GM23338 (cell line): ENCODE measurements at regions not wholly inside any gene's neighbourhood (a gene's known extent, or its start where the extent isn't known, plus 50 kb on each side); places are given as distances from the start of the nearest gene placed in this dataset.

ENCODE experiments used
- ATAC-seq: fragments of 200-7000 bp; cut with Tn5 transposase; 3 replicates; pipeline ENCODE4 v1.9.1; 2020
- DNase-seq: peaks from one replicate; pipeline ENCODE4 v3.0.0-alpha.2; 2015; ENCODE audit warnings: low spot score
- H2AFZ ChIP-seq: fragments of 200-600 bp; sonication (generic); 2 replicates; pipeline ENCODE4 v1.8.0; 2016; ENCODE audit warnings: antibody characterized with exemption, mild to moderate bottlenecking, moderate library complexity
- H3F3A ChIP-seq: fragments of 200-600 bp; sonication (generic); replicated peaks from 2 replicates; pipeline ENCODE4 v1.8.0; 2017; ENCODE audit warnings: antibody characterized with exemption, mixed run types, low read depth
- H3K27ac ChIP-seq: fragments of 200-600 bp; sonication (generic); 2 replicates; pipeline ENCODE4 v1.6.1; 2016; ENCODE audit warnings: low read depth
- H3K27me3 ChIP-seq: fragments of 200-600 bp; sonication (generic); 2 replicates; pipeline ENCODE4 v1.8.0; 2016; ENCODE audit warnings: mild to moderate bottlenecking, mixed run types, moderate library complexity; ENCODE audit not compliant: insufficient read depth
- H3K36me3 ChIP-seq: fragments of 200-600 bp; sonication (generic); 2 replicates; pipeline ENCODE4 v1.8.0; 2016; ENCODE audit warnings: mild to moderate bottlenecking; ENCODE audit not compliant: insufficient read depth
- H3K4me1 ChIP-seq: fragments of 200-600 bp; sonication (generic); 2 replicates; pipeline ENCODE4 v1.8.0; 2016; ENCODE audit warnings: mild to moderate bottlenecking, moderate library complexity; ENCODE audit not compliant: insufficient read depth
- H3K4me2 ChIP-seq: fragments of 200-600 bp; sonication (generic); 2 replicates; pipeline ENCODE4 v1.7.1; 2017; ENCODE audit warnings: mixed run types
- H3K4me3 ChIP-seq: fragments of 200-600 bp; sonication (generic); 2 replicates; pipeline ENCODE4 v1.6.1; 2016; ENCODE audit warnings: mixed run types
- H3K79me2 ChIP-seq: fragments of 200-600 bp; sonication (generic); replicated peaks from 2 replicates; pipeline ENCODE4 v1.8.0; 2017; ENCODE audit warnings: mild to moderate bottlenecking; ENCODE audit not compliant: insufficient read depth
- H3K9me2 ChIP-seq: fragments of 200-600 bp; sonication (generic); 2 replicates; pipeline ENCODE4 v1.8.0; 2017; ENCODE audit not compliant: insufficient read depth
- H4K20me1 ChIP-seq: fragments of 200-600 bp; sonication (generic); replicated peaks from 2 replicates; pipeline ENCODE4 v1.8.0; 2017; ENCODE audit warnings: mild to moderate bottlenecking; ENCODE audit not compliant: insufficient read depth
- H3K27ac Mint-ChIP-seq: 2 replicates; pipeline ENCODE4 v1.8.0; 2020; ENCODE audit warnings: inconsistent platforms, mild to moderate bottlenecking, moderate library complexity, mixed read lengths
- H3K27me3 Mint-ChIP-seq: 3 replicates; pipeline ENCODE4 v1.8.0; 2022; ENCODE audit warnings: low read depth, mild to moderate bottlenecking, moderate library complexity, mixed read lengths, inconsistent platforms; ENCODE audit not compliant: insufficient read depth, poor library complexity
- H3K36me3 Mint-ChIP-seq: 3 replicates; pipeline ENCODE4 v1.8.0; 2021; ENCODE audit warnings: low read depth, mild to moderate bottlenecking, inconsistent platforms, moderate library complexity, mixed read lengths
- H3K4me1 Mint-ChIP-seq: 3 replicates; pipeline ENCODE4 v1.8.0; 2020; ENCODE audit warnings: mild to moderate bottlenecking, inconsistent platforms, mixed read lengths
- H3K4me3 Mint-ChIP-seq: 3 replicates; pipeline ENCODE4 v1.8.0; 2021; ENCODE audit warnings: moderate library complexity, mild to moderate bottlenecking, inconsistent platforms, mixed read lengths
- H3K9me3 Mint-ChIP-seq: 3 replicates; pipeline ENCODE4 v1.8.0; 2020; ENCODE audit warnings: moderate library complexity, mild to moderate bottlenecking, inconsistent platforms, mixed read lengths
- CREB1 ChIP-seq: fragments of 250-450 bp; sonication (Bioruptor Pico); IDR thresholded peaks from 2 replicates; pipeline ENCODE4 v1.5.0; 2020; ENCODE audit warnings: low read depth, mild to moderate bottlenecking, moderate library complexity
- CTCF ChIP-seq, 2 experiments: fragments of 200-600 bp in 1 of 2; sonication (generic) in 1 of 2; conservative IDR thresholded peaks; 2 replicates each; pipeline versions ENCODE4 v1.5.1 to v1.6.1; 2016 to 2017; ENCODE audit warnings: antibody characterized with exemption in 2 of 2, low read depth in 2 of 2, mild to moderate bottlenecking in 2 of 2, moderate library complexity in 1 of 2
- ETS1 ChIP-seq: IDR thresholded peaks from 2 replicates; pipeline ENCODE4 v1.6.1; 2016; ENCODE audit warnings: antibody characterized with exemption
- EZH2phosphoT487 ChIP-seq: fragments of 200-600 bp; sonication (generic); IDR thresholded peaks from one replicate; pipeline ENCODE4 v1.8.1; 2018; ENCODE audit warnings: antibody characterized with exemption; ENCODE audit not compliant: unreplicated experiment
- JUNB ChIP-seq: IDR thresholded peaks from one replicate; pipeline ENCODE4 v1.6.1; 2016; ENCODE audit warnings: antibody characterized with exemption; ENCODE audit not compliant: unreplicated experiment
- NANOG ChIP-seq: IDR thresholded peaks from 2 replicates; pipeline ENCODE4 v1.6.1; 2016; ENCODE audit warnings: antibody characterized with exemption, borderline replicate concordance
- REST ChIP-seq: IDR thresholded peaks from one replicate; pipeline ENCODE4 v1.6.1; 2018; ENCODE audit warnings: antibody characterized with exemption; ENCODE audit not compliant: unreplicated experiment
- STAT1 ChIP-seq: IDR thresholded peaks from one replicate; pipeline ENCODE4 v1.6.1; 2016; ENCODE audit warnings: antibody characterized with exemption; ENCODE audit not compliant: unreplicated experiment
- ZNF331 ChIP-seq: fragments of 250-450 bp; sonication (Bioruptor Pico); IDR thresholded peaks from 2 replicates; pipeline ENCODE4 v1.5.0; 2020; ENCODE audit warnings: low read depth, mild to moderate bottlenecking, moderate library complexity

GRCh38 chr3:43201581-43201980 is 84.8 kb upstream of the SNRK start:
- Mint-ChIP-seq H3K4me3 (no peak overlapping the region), H3K36me3 (no peaks in the 10 kb centered on the region), H3K27ac (no peak overlapping the region), H3K4me1 (peaks cover 4% of the 10 kb centered on the region; the same call in 2 of the 3 replicates), H3K27me3 (peaks cover 9% of the 10 kb centered on the region), H3K9me3 (peaks cover 8% of the 10 kb centered on the region; the same call in 1 of the 3 replicates)
- Histone ChIP-seq H3K9me2 (no peaks in the 10 kb centered on the region), H4K20me1 (no peaks in the 10 kb centered on the region), H3K27me3 (no peaks in the 10 kb centered on the region), H3F3A (no peaks in the 10 kb centered on the region), H3K4me1 (no peaks in the 10 kb centered on the region), H3K4me2 (no peak overlapping the region), H3K79me2 (no peaks in the 10 kb centered on the region), H3K36me3 (no peaks in the 10 kb centered on the region), H3K27ac (no peak overlapping the region), H2AFZ (no peak overlapping the region), H3K4me3 (no peak overlapping the region)
- TF ChIP-seq REST (no peak), ZNF331 (CRISPR knock-in tag) (no peak), STAT1 (no peak), NANOG (no peak), CREB1 (CRISPR knock-in tag) (no peak), ETS1 (no peak), EZH2phosphoT487 (no peak), JUNB (no peak), CTCF (conservative IDR thresholded peaks at IDR 0.05; ENCODE audit: low read depth in 2 of 2) (no peak)
- ATAC-seq (no peak), DNase-seq (no peak)
